ENCODE measurements at regions not wholly inside any gene's neighbourhood (a gene's known extent, or its start where the extent isn't known, plus 50 kb on each side); places are given as distances from the start of the nearest gene placed in this dataset.
A peak's percentile ranks its signal among the peaks of the same experiment; 100 is the strongest.

GRCh38 chr22:45082795-45083194, 73.0 kb upstream of the PHF21B start:
- DNase-seq (ENCODE audit: low spot score): no peak
- no peaks in the 10 kb centered on the region for H3K4me1 ChIP-seq (ENCODE audit: insufficient read depth, low read length, poor library complexity, severe bottlenecking)
- TF ChIP-seq EZH2 (IDR thresholded peaks at IDR 0.05; ENCODE audit: borderline replicate concordance, low read depth, low read length, poor library complexity, severe bottlenecking): no peak
- 0 out of 2 replicates have a peak, but pooled peaks have one; percentile 14 for TF ChIP-seq CTCF (conservative IDR thresholded peaks at IDR 0.05; ENCODE audit: low read depth, low read length)
- no peaks in the 10 kb centered on the region for H3K36me3 ChIP-seq (ENCODE audit: insufficient read depth, low read length, poor library complexity, severe bottlenecking)
- H3K9me3 ChIP-seq (ENCODE audit: low read depth, low read length, poor library complexity, severe bottlenecking): no peaks in the 10 kb centered on the region
- POLR2A ChIA-PET (ENCODE audit: low non-redundant PET): no interaction called here
- H3K27me3 ChIP-seq (replicated peaks; ENCODE audit: insufficient read depth, low read depth, low read length, poor library complexity): peaks cover 14% of the 10 kb centered on the region
- intact Hi-C loops (cut with micrococcal nuclease; ENCODE audit: unreplicated experiment): no loop called here
- CTCF ChIA-PET: no interaction called here
- H3K4me3 ChIP-seq (ENCODE audit: low read depth, low read length, poor library complexity, severe bottlenecking): no peak overlapping the region
- no TSS peak for BruUV-seq (replicated peaks)
- H3K27ac ChIP-seq (ENCODE audit: low read depth, low read length, poor library complexity, severe bottlenecking): no peak overlapping the region

DNA sequence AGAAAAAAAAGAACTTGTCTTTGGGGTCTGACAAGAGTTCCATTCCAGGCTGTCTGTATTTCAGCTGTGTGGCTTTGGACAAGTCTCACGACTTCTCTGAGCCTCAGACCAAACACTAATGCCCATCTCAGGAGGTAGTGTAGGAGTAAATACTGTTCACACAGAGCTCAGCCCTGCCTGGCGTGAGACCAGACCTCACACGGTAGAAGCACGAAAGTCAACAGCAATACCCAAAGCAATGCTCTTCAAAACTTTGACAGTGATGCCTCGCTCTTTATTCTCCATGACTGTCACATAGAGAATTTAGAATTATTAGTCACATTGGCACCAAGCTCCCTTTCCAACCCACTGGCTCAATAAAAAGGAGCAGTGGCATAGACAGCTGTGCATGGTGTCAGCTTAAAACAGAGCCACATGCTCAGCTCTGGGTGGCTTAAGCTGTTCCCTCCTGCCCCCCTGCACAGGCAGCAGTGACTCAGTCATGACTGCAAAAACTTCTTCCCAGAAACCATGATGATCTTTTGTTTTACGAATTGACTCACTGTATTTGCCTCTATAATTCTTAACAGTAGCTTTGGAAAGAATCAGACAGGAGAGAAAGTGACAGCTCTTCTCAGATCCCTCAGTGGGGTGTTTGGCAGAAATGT, 74.0 kb upstream of the PHF21B start:
- Histone ChIP-seq H3K4me1 (ENCODE audit: insufficient read depth, low read length, poor library complexity, severe bottlenecking) (no peaks in the 10 kb centered on the region), H3K9me3 (ENCODE audit: low read depth, low read length, poor library complexity, severe bottlenecking) (no peaks in the 10 kb centered on the region), H3K27ac (ENCODE audit: low read depth, low read length, poor library complexity, severe bottlenecking) (no peak overlapping the region), H3K27me3 (replicated peaks; ENCODE audit: insufficient read depth, low read depth, low read length, poor library complexity) (peaks cover 4% of the 10 kb centered on the region), H3K4me3 (ENCODE audit: low read depth, low read length, poor library complexity, severe bottlenecking) (no peak overlapping the region), H3K36me3 (ENCODE audit: insufficient read depth, low read length, poor library complexity, severe bottlenecking) (no peaks in the 10 kb centered on the region)
- intact Hi-C loops (cut with micrococcal nuclease; ENCODE audit: unreplicated experiment): no loop called here
- DNase-seq (ENCODE audit: low spot score): peak; percentile 20
- BruUV-seq (replicated peaks): no TSS peak
- ChIA-PET CTCF (no interaction called here), POLR2A (ENCODE audit: low non-redundant PET) (no interaction called here)
- no peak for TF ChIP-seq EZH2 (IDR thresholded peaks at IDR 0.05; ENCODE audit: borderline replicate concordance, low read depth, low read length, poor library complexity, severe bottlenecking)
- no peak for TF ChIP-seq CTCF (conservative IDR thresholded peaks at IDR 0.05; ENCODE audit: low read depth, low read length)

- no peak overlapping the region for H3K4me3 ChIP-seq (ENCODE audit: low read depth, low read length, poor library complexity, severe bottlenecking)
- POLR2A ChIA-PET (ENCODE audit: low non-redundant PET): no interaction called here
- intact Hi-C loops (cut with micrococcal nuclease; ENCODE audit: unreplicated experiment): no loop called here
- H3K36me3 ChIP-seq (ENCODE audit: insufficient read depth, low read length, poor library complexity, severe bottlenecking): no peaks in the 10 kb centered on the region
- H3K4me1 ChIP-seq (ENCODE audit: insufficient read depth, low read length, poor library complexity, severe bottlenecking): no peaks in the 10 kb centered on the region
- H3K27me3 ChIP-seq (replicated peaks; ENCODE audit: insufficient read depth, low read depth, low read length, poor library complexity): no peaks in the 10 kb centered on the region
- H3K9me3 ChIP-seq (ENCODE audit: low read depth, low read length, poor library complexity, severe bottlenecking): no peaks in the 10 kb centered on the region
- CTCF ChIA-PET: no interaction called here
- TF ChIP-seq EZH2 (IDR thresholded peaks at IDR 0.05; ENCODE audit: borderline replicate concordance, low read depth, low read length, poor library complexity, severe bottlenecking): no peak
- TF ChIP-seq CTCF (conservative IDR thresholded peaks at IDR 0.05; ENCODE audit: low read depth, low read length): no peak
- no peak overlapping the region for H3K27ac ChIP-seq (ENCODE audit: low read depth, low read length, poor library complexity, severe bottlenecking)
- no TSS peak for BruUV-seq (replicated peaks)
- DNase-seq (ENCODE audit: low spot score): no peak
These were observed 74.7 kb upstream of the PHF21B start for GRCh38 chr22:45084400-45084920.

Measured in A673 (cell line).